ENCODE measurements at regions not wholly inside any gene's neighbourhood (a gene's known extent, or its start where the extent isn't known, plus 50 kb on each side); places are given as distances from the start of the nearest gene placed in this dataset.
A peak's percentile ranks its signal among the peaks of the same experiment; 100 is the strongest.

- no peak for TF ChIP-seq ZNF592 (IDR thresholded peaks at IDR 0.05)
- no peak for TF ChIP-seq HDAC2 (IDR thresholded peaks at IDR 0.05)
- TF ChIP-seq NRF1 (conservative IDR thresholded peaks at IDR 0.05; ENCODE audit: low read depth, low read length): no peak
- no peak for TF ChIP-seq POLR2A (IDR thresholded peaks at IDR 0.05; ENCODE audit: low read depth, low read length)
- TF ChIP-seq FOXM1 (IDR thresholded peaks at IDR 0.05; ENCODE audit: low read depth, low read length): peak; percentile 62; the same call in 1 of the 2 replicates
- no peak for TF ChIP-seq FOXK2 (IDR thresholded peaks at IDR 0.05)
- peak; percentile 92 for TF ChIP-seq ATF2 (IDR thresholded peaks at IDR 0.05; ENCODE audit: low read length)
- peak; percentile 84 for TF ChIP-seq SKIL (IDR thresholded peaks at IDR 0.05; ENCODE audit: low read depth, poor library complexity, severe bottlenecking)
- TF ChIP-seq SREBF2 (IDR thresholded peaks at IDR 0.05; ENCODE audit: low read length): no peak
- TF ChIP-seq KAT2A (conservative IDR thresholded peaks at IDR 0.05; ENCODE audit: control insufficient read depth, low read depth, low read length): no peak
- TF ChIP-seq IKZF1 (conservative IDR thresholded peaks at IDR 0.05): peak; percentile 81
- TF ChIP-seq BCL3 (IDR thresholded peaks at IDR 0.05; ENCODE audit: borderline replicate concordance, insufficient read depth, low read depth, low read length, poor library complexity, severe bottlenecking): peak; percentile 85
- TF ChIP-seq GATAD2B (conservative IDR thresholded peaks at IDR 0.05; ENCODE audit: low read depth): no peak; the same call in 1 of the 2 replicates
- TF ChIP-seq SP1 (IDR thresholded peaks at IDR 0.05; ENCODE audit: low read depth, low read length): peak; percentile 51
- TF ChIP-seq IRF4 (IDR thresholded peaks at IDR 0.05; ENCODE audit: low read depth, low read length): peak; percentile 99
- TF ChIP-seq JUNB (IDR thresholded peaks at IDR 0.05): peak; percentile 82
- 0 out of 2 replicates have a peak, but pooled peaks have one; percentile 10 for TF ChIP-seq ZNF24 (IDR thresholded peaks at IDR 0.05)
- peak; percentile 58; the same call in 1 of the 2 replicates for TF ChIP-seq CREM (IDR thresholded peaks at IDR 0.05; ENCODE audit: low read depth)
- no peak for TF ChIP-seq HSF1 (IDR thresholded peaks at IDR 0.05; ENCODE audit: low read depth, low read length)
Observed at GRCh38 chr15:100703032-100703578, 100.7 kb downstream of the ASB7 start (continued).

Data from GM12878 (cell line).